ENCODE measurements at regions not wholly inside any gene's neighbourhood (a gene's known extent, or its start where the extent isn't known, plus 50 kb on each side); places are given as distances from the start of the nearest gene placed in this dataset.
A peak's percentile ranks its signal among the peaks of the same experiment; 100 is the strongest.

- H3K4me3 ChIP-seq, result no peak overlapping the region
- no peaks in the 10 kb centered on the region for H3K9me3 ChIP-seq
- TF ChIP-seq CTCF (IDR thresholded peaks at IDR 0.05) (no peak), POLR2A (IDR thresholded peaks at IDR 0.05) (no peak)
- 77 to 80% methylated on average over 10 of the region's 10 CpGs for WGBS, 2 donors
- no peaks in the 10 kb centered on the region for H3K36me3 ChIP-seq (ENCODE audit: low read depth, missing control alignments)
- no peak overlapping the region for H3K27ac ChIP-seq
- H3K4me1 ChIP-seq, result no peaks in the 10 kb centered on the region
- intact Hi-C loops (cut with DNase I; ENCODE audit: low total_unique reads), result no loop called here
- no peaks in the 10 kb centered on the region for H3K27me3 ChIP-seq
- peak; percentile 28 for DNase-seq
Measured at GRCh38 chr3:177934001-177934891, 602.0 kb upstream of the KCNMB2 start.

GRCh38 chr3:177935047-177935446 lies 601.2 kb upstream of the KCNMB2 start:
- Histone ChIP-seq H3K9me3 (no peaks in the 10 kb centered on the region), H3K4me1 (no peaks in the 10 kb centered on the region), H3K36me3 (ENCODE audit: low read depth, missing control alignments) (no peaks in the 10 kb centered on the region), H3K27ac (no peak overlapping the region), H3K4me3 (no peak overlapping the region), H3K27me3 (no peaks in the 10 kb centered on the region)
- 86 to 87% methylated on average over 6 of the region's 6 CpGs for WGBS, 2 donors
- intact Hi-C loops (cut with DNase I; ENCODE audit: low total_unique reads), result no loop called here
- no peak for TF ChIP-seq POLR2A (IDR thresholded peaks at IDR 0.05)
- no peak for TF ChIP-seq CTCF (IDR thresholded peaks at IDR 0.05)
- no peak for DNase-seq

GRCh38 chr3:177936721-177937120 lies 599.5 kb upstream of the KCNMB2 start:
- intact Hi-C loops (cut with DNase I; ENCODE audit: low total_unique reads), result no loop called here
- Histone ChIP-seq H3K27ac (no peak overlapping the region), H3K27me3 (no peaks in the 10 kb centered on the region), H3K4me3 (no peak overlapping the region), H3K9me3 (no peaks in the 10 kb centered on the region), H3K4me1 (no peaks in the 10 kb centered on the region), H3K36me3 (ENCODE audit: low read depth, missing control alignments) (no peaks in the 10 kb centered on the region)
- WGBS, 2 donors, result 90 to 95% methylated on average over 2 of the region's 2 CpGs
- no peak for TF ChIP-seq POLR2A (IDR thresholded peaks at IDR 0.05)
- no peak for TF ChIP-seq CTCF (IDR thresholded peaks at IDR 0.05)
- no peak for DNase-seq

GRCh38 chr3:177942911-177943310 lies 593.3 kb upstream of the KCNMB2 start:
- Histone ChIP-seq H3K4me3 (no peak overlapping the region), H3K27me3 (no peaks in the 10 kb centered on the region), H3K27ac (no peak overlapping the region), H3K4me1 (no peaks in the 10 kb centered on the region), H3K36me3 (ENCODE audit: low read depth, missing control alignments) (no peaks in the 10 kb centered on the region), H3K9me3 (no peaks in the 10 kb centered on the region)
- intact Hi-C loops (cut with DNase I; ENCODE audit: low total_unique reads), result no loop called here
- TF ChIP-seq POLR2A (IDR thresholded peaks at IDR 0.05) (no peak), CTCF (IDR thresholded peaks at IDR 0.05) (no peak)
- no peak for DNase-seq
- 88 to 97% methylated on average over 2 of the region's 2 CpGs for WGBS, 2 donors

- no peak overlapping the region for H3K27ac ChIP-seq
- no peak for TF ChIP-seq CTCF (IDR thresholded peaks at IDR 0.05)
- no peak for TF ChIP-seq POLR2A (IDR thresholded peaks at IDR 0.05)
- DNase-seq, result no peak
- no peaks in the 10 kb centered on the region for H3K36me3 ChIP-seq (ENCODE audit: low read depth, missing control alignments)
- no peak overlapping the region for H3K4me3 ChIP-seq
- 66 to 81% methylated on average over 2 of the region's 2 CpGs for WGBS, 2 donors
- H3K9me3 ChIP-seq, result no peaks in the 10 kb centered on the region
- intact Hi-C loops (cut with DNase I; ENCODE audit: low total_unique reads), result no loop called here
- H3K27me3 ChIP-seq, result no peaks in the 10 kb centered on the region
- H3K4me1 ChIP-seq, result no peaks in the 10 kb centered on the region
Measured at GRCh38 chr3:177944228-177944661, 592.0 kb upstream of the KCNMB2 start.

All from testis (tissue), 2 donors.